Activated CD8-positive, alpha-beta T cell treated with anti-CD3 and anti-CD28 coated beads, Interleukin-2, amount 10 ng/mL, durations not matched to agents 7 days and 5 days (primary cell): ENCODE measurements at regions not wholly inside any gene's neighbourhood (a gene's known extent, or its start where the extent isn't known, plus 50 kb on each side); places are given as distances from the start of the nearest gene placed in this dataset.
A peak's percentile ranks its signal among the peaks of the same experiment; 100 is the strongest.

Experiments
- ATAC-seq: fragments of 150-1000 bp; cut with Tn5 transposase; one replicate; pipeline ENCODE4 v1.10.0; 2021; ENCODE audit warnings: moderate library complexity
- CTCF ChIA-PET: fragments of 350-600 bp; sonication (Branson Sonifier 250); formaldehyde crosslinking; loops from one replicate; lab custom pipeline; 2021; ENCODE audit warnings: antibody characterized with exemption; lab: Charles Lee
- POLR2A ChIA-PET: fragments of 350-600 bp; sonication (Branson Sonifier 250); formaldehyde crosslinking; loops from one replicate; lab custom pipeline; 2021; ENCODE audit warnings: antibody characterized with exemption; lab: Charles Lee
- DNase-seq: peaks from one replicate; pipeline ENCODE4 v3.0.0-alpha.2; 2020
- H3K27ac Mint-ChIP-seq: one replicate; pipeline ENCODE4 v1.8.0; 2021; ENCODE audit warnings: mild to moderate bottlenecking, mixed read lengths
- H3K27me3 Mint-ChIP-seq: one replicate; pipeline ENCODE4 v1.8.0; 2021; ENCODE audit warnings: low read depth, mixed read lengths
- H3K36me3 Mint-ChIP-seq: one replicate; pipeline ENCODE4 v1.8.0; 2021; ENCODE audit warnings: low read depth, mixed read lengths
- H3K4me1 Mint-ChIP-seq: one replicate; pipeline ENCODE4 v1.8.0; 2021; ENCODE audit warnings: low read depth, mixed read lengths
- H3K4me3 Mint-ChIP-seq: one replicate; pipeline ENCODE4 v1.8.0; 2021; ENCODE audit warnings: mild to moderate bottlenecking, mixed read lengths
- H3K9me3 Mint-ChIP-seq: one replicate; pipeline ENCODE4 v1.8.0; 2022; ENCODE audit warnings: mixed read lengths; ENCODE audit not compliant: insufficient read depth

GRCh38 chr9:105886136-105886535, 191.8 kb downstream of the TMEM38B start:
- Mint-ChIP-seq H3K9me3 (no peaks in the 10 kb centered on the region), H3K4me3 (no peak overlapping the region), H3K27ac (no peak overlapping the region), H3K4me1 (peaks cover 42% of the 10 kb centered on the region), H3K27me3 (peaks cover 5% of the 10 kb centered on the region), H3K36me3 (no peaks in the 10 kb centered on the region)
- ATAC-seq (no peak), DNase-seq (no peak)
- ChIA-PET CTCF (interaction anchor here (8.8 kb wide), 1 partner anchor 46 kb away, joined by 245 read pairs; no protein-coding TSS in a partner anchor), POLR2A (no interaction called here)

GRCh38 chr9:105887679-105888078, 193.3 kb downstream of the TMEM38B start:
- POLR2A ChIA-PET = no interaction called here
- H3K9me3 Mint-ChIP-seq = no peaks in the 10 kb centered on the region
- DNase-seq (peak; percentile 35), ATAC-seq (no peak)
- H3K27me3 Mint-ChIP-seq = peaks cover 2% of the 10 kb centered on the region
- no peak overlapping the region for H3K4me3 Mint-ChIP-seq
- no peak overlapping the region for H3K27ac Mint-ChIP-seq
- H3K4me1 Mint-ChIP-seq = peaks cover 32% of the 10 kb centered on the region
- CTCF ChIA-PET = interaction anchor here (1.3 to 2.7 kb wide), 2 partner anchors 9 to 46 kb away, joined by 4 to 9 read pairs; no protein-coding TSS in a partner anchor
- H3K36me3 Mint-ChIP-seq = no peaks in the 10 kb centered on the region

GRCh38 chr9:105890046-105890822, 195.9 kb downstream of the TMEM38B start:
- DNase-seq (no peak), ATAC-seq (no peak)
- peaks cover 10% of the 10 kb centered on the region for H3K4me1 Mint-ChIP-seq
- H3K4me3 Mint-ChIP-seq = no peak overlapping the region
- no peaks in the 10 kb centered on the region for H3K9me3 Mint-ChIP-seq
- no peaks in the 10 kb centered on the region for H3K36me3 Mint-ChIP-seq
- no peak overlapping the region for H3K27ac Mint-ChIP-seq
- H3K27me3 Mint-ChIP-seq = peaks cover 8% of the 10 kb centered on the region
- ChIA-PET POLR2A (no interaction called here), CTCF (interaction anchor here (2.0 to 2.2 kb wide), 2 partner anchors 9 to 48 kb away, joined by 5 to 10 read pairs; no protein-coding TSS in a partner anchor)

GRCh38 chr9:105900123-105900522, 205.8 kb downstream of the TMEM38B start:
- POLR2A ChIA-PET = no interaction called here
- peaks cover 3% of the 10 kb centered on the region for H3K4me1 Mint-ChIP-seq
- peaks cover 26% of the 10 kb centered on the region for H3K27me3 Mint-ChIP-seq
- DNase-seq (no peak), ATAC-seq (no peak)
- H3K27ac Mint-ChIP-seq = no peak overlapping the region
- CTCF ChIA-PET = interaction anchor here (1.3 kb wide), 1 partner anchor 19 kb away, joined by 4 read pairs; no protein-coding TSS in a partner anchor
- H3K9me3 Mint-ChIP-seq = no peaks in the 10 kb centered on the region
- no peaks in the 10 kb centered on the region for H3K36me3 Mint-ChIP-seq
- no peak overlapping the region for H3K4me3 Mint-ChIP-seq

GRCh38 chr9:105901514-105902109, 207.3 kb downstream of the TMEM38B start:
- ChIA-PET POLR2A (no interaction called here), CTCF (no interaction called here)
- Mint-ChIP-seq H3K27ac (no peak overlapping the region), H3K36me3 (no peaks in the 10 kb centered on the region), H3K27me3 (peaks cover 16% of the 10 kb centered on the region), H3K4me1 (peaks cover 3% of the 10 kb centered on the region), H3K4me3 (no peak overlapping the region), H3K9me3 (no peaks in the 10 kb centered on the region)
- DNase-seq (no peak), ATAC-seq (no peak)

- no peak for DNase-seq
Measured at GRCh38 chr9:105908069-105908468, 213.7 kb downstream of the TMEM38B start.

GRCh38 chr9:105911104-105911911, 217.0 kb downstream of the TMEM38B start:
- H3K4me3 Mint-ChIP-seq = no peak overlapping the region
- H3K27ac Mint-ChIP-seq = no peak overlapping the region
- H3K9me3 Mint-ChIP-seq = no peaks in the 10 kb centered on the region
- POLR2A ChIA-PET = no interaction called here
- H3K27me3 Mint-ChIP-seq = no peaks in the 10 kb centered on the region
- ATAC-seq (no peak), DNase-seq (no peak)
- CTCF ChIA-PET = interaction anchor here (0.8 kb wide), 1 partner anchor 14 kb away, joined by 3 read pairs; no protein-coding TSS in a partner anchor
- no peaks in the 10 kb centered on the region for H3K4me1 Mint-ChIP-seq
- H3K36me3 Mint-ChIP-seq = no peaks in the 10 kb centered on the region

More at GRCh38 chr9:105908069-105908468, 213.7 kb downstream of the TMEM38B start:
- Mint-ChIP-seq H3K27ac (no peak overlapping the region), H3K27me3 (no peaks in the 10 kb centered on the region), H3K4me1 (peaks cover 3% of the 10 kb centered on the region), H3K36me3 (no peaks in the 10 kb centered on the region), H3K4me3 (no peak overlapping the region), H3K9me3 (no peaks in the 10 kb centered on the region)
- ChIA-PET POLR2A (no interaction called here), CTCF (no interaction called here)
- ATAC-seq = no peak

- POLR2A ChIA-PET = no interaction called here
- no peak overlapping the region for H3K4me3 Mint-ChIP-seq
Measured at GRCh38 chr9:105912157-105912862, 218.0 kb downstream of the TMEM38B start.

GRCh38 chr9:105912863-105913516, 218.6 kb downstream of the TMEM38B start:
- no peak overlapping the region for H3K4me3 Mint-ChIP-seq
- H3K27ac Mint-ChIP-seq = no peak overlapping the region
- no peak for DNase-seq
- ATAC-seq = no peak
- no peaks in the 10 kb centered on the region for H3K36me3 Mint-ChIP-seq
- CTCF ChIA-PET = interaction anchor here (0.8 to 1.0 kb wide), 2 partner anchors 31 to 71 kb away, joined by 3 read pairs; no protein-coding TSS in a partner anchor
- POLR2A ChIA-PET = no interaction called here
- no peaks in the 10 kb centered on the region for H3K27me3 Mint-ChIP-seq
- H3K9me3 Mint-ChIP-seq = no peaks in the 10 kb centered on the region
- H3K4me1 Mint-ChIP-seq = no peaks in the 10 kb centered on the region

More at GRCh38 chr9:105912157-105912862, 218.0 kb downstream of the TMEM38B start:
- Mint-ChIP-seq H3K36me3 (no peaks in the 10 kb centered on the region), H3K27ac (no peak overlapping the region), H3K27me3 (no peaks in the 10 kb centered on the region), H3K4me1 (no peaks in the 10 kb centered on the region), H3K9me3 (no peaks in the 10 kb centered on the region)
- ATAC-seq = no peak
- CTCF ChIA-PET = interaction anchor here (0.8 to 1.0 kb wide), 3 partner anchors 16 to 71 kb away, joined by 3 read pairs; no protein-coding TSS in a partner anchor
- DNase-seq = no peak

GRCh38 chr9:105921057-105921726, 226.9 kb downstream of the TMEM38B start:
- no peak overlapping the region for H3K27ac Mint-ChIP-seq
- POLR2A ChIA-PET = no interaction called here
- CTCF ChIA-PET = no interaction called here

More at GRCh38 chr9:105921057-105921726, 226.9 kb downstream of the TMEM38B start:
- Mint-ChIP-seq H3K27me3 (no peaks in the 10 kb centered on the region), H3K4me1 (no peaks in the 10 kb centered on the region), H3K9me3 (no peaks in the 10 kb centered on the region), H3K36me3 (no peaks in the 10 kb centered on the region), H3K4me3 (no peak overlapping the region)
- no peak for ATAC-seq
- no peak for DNase-seq
